ENCODE measurements at regions not wholly inside any gene's neighbourhood (a gene's known extent, or its start where the extent isn't known, plus 50 kb on each side); places are given as distances from the start of the nearest gene placed in this dataset.
"Not testable (repeated sequence)": the region's sequence is repeated elsewhere in the genome, so short reads cannot be mapped to it uniquely, and the experiment has no call there.

- FAIRE-seq, result no peak
- no peak for DNase-seq (ENCODE audit: low spot score in 2 of 2)
Observed at GRCh38 chr5:104556957-104557356, 994.4 kb upstream of the NUDT12 start.

GRCh38 chr5:104551628-104552027, 989.0 kb upstream of the NUDT12 start:
- FAIRE-seq (no peak), DNase-seq (ENCODE audit: low spot score in 2 of 2) (no peak)

- not testable (repeated sequence) for FAIRE-seq
Observed at GRCh38 chr5:104546871-104547270, 984.3 kb upstream of the NUDT12 start.

GRCh38 chr5:104541141-104541785, 978.7 kb upstream of the NUDT12 start:
- no peak for DNase-seq (ENCODE audit: low spot score in 2 of 2)
- FAIRE-seq, result no peak

More at GRCh38 chr5:104546871-104547270, 984.3 kb upstream of the NUDT12 start:
- not testable (repeated sequence) for DNase-seq (ENCODE audit: low spot score in 2 of 2)

- no peak for FAIRE-seq
- no peak for DNase-seq (ENCODE audit: low spot score in 2 of 2)
Observed at GRCh38 chr5:104540448-104540847, 977.9 kb upstream of the NUDT12 start.

GRCh38 chr5:104539618-104540350, 977.2 kb upstream of the NUDT12 start:
- DNase-seq (ENCODE audit: low spot score in 2 of 2), result no peak
- FAIRE-seq, result no peak

GRCh38 chr5:104538734-104539133, 976.1 kb upstream of the NUDT12 start:
- FAIRE-seq (no peak), DNase-seq (ENCODE audit: low spot score in 2 of 2) (no peak)

GRCh38 chr5:104533498-104533897, 970.9 kb upstream of the NUDT12 start:
- DNase-seq (ENCODE audit: low spot score in 2 of 2) (no peak), FAIRE-seq (no peak)

- no peak for FAIRE-seq
- DNase-seq (ENCODE audit: low spot score in 2 of 2), result no peak
Observed at GRCh38 chr5:104526866-104527265, 964.3 kb upstream of the NUDT12 start.

- DNase-seq (ENCODE audit: low spot score in 2 of 2) (no peak), FAIRE-seq (no peak)
Observed at GRCh38 chr5:104513640-104514072, 951.1 kb upstream of the NUDT12 start.

GRCh38 chr5:104513121-104513602, 950.6 kb upstream of the NUDT12 start:
- DNase-seq (ENCODE audit: low spot score in 2 of 2) (no peak), FAIRE-seq (no peak)

GRCh38 chr5:104512063-104512825, 949.7 kb upstream of the NUDT12 start:
- DNase-seq (ENCODE audit: low spot score in 2 of 2) (no peak), FAIRE-seq (no peak)

GRCh38 chr5:104498281-104498680, 935.7 kb upstream of the NUDT12 start:
- FAIRE-seq (no peak), DNase-seq (ENCODE audit: low spot score in 2 of 2) (no peak)

- FAIRE-seq (no peak), DNase-seq (ENCODE audit: low spot score in 2 of 2) (no peak)
Observed at GRCh38 chr5:104494083-104494482, 931.5 kb upstream of the NUDT12 start.

GRCh38 chr5:104472811-104473210, 910.2 kb upstream of the NUDT12 start:
- no peak for FAIRE-seq
- no peak for DNase-seq (ENCODE audit: low spot score in 2 of 2)

GRCh38 chr5:104456122-104456521, 893.5 kb upstream of the NUDT12 start:
- FAIRE-seq, result no peak

GRCh38 chr5:104452550-104452949, 890.0 kb upstream of the NUDT12 start:
- no peak for FAIRE-seq
- no peak for DNase-seq (ENCODE audit: low spot score in 2 of 2)

More at GRCh38 chr5:104456122-104456521, 893.5 kb upstream of the NUDT12 start:
- DNase-seq (ENCODE audit: low spot score in 2 of 2), result no peak

GRCh38 chr5:104451911-104452310, 889.3 kb upstream of the NUDT12 start:
- not testable (repeated sequence) for FAIRE-seq; DNase-seq (ENCODE audit: low spot score in 2 of 2)

- DNase-seq (ENCODE audit: low spot score in 2 of 2) (no peak), FAIRE-seq (no peak)
Observed at GRCh38 chr5:104444656-104445055, 882.1 kb upstream of the NUDT12 start.

GRCh38 chr5:104443706-104444105, 881.1 kb upstream of the NUDT12 start:
- FAIRE-seq (no peak), DNase-seq (ENCODE audit: low spot score in 2 of 2) (no peak)

GRCh38 chr5:104431981-104432380, 869.4 kb upstream of the NUDT12 start:
- no peak for DNase-seq (ENCODE audit: low spot score in 2 of 2)
- no peak for FAIRE-seq
